ENCODE measurements at regions not wholly inside any gene's neighbourhood (a gene's known extent, or its start where the extent isn't known, plus 50 kb on each side); places are given as distances from the start of the nearest gene placed in this dataset.
"Not testable (repeated sequence)": the region's sequence is repeated elsewhere in the genome, so short reads cannot be mapped to it uniquely, and the experiment has no call there.

- H3K27ac Mint-ChIP-seq: no peak overlapping the region
- no peaks in the 10 kb centered on the region for H3K27me3 Mint-ChIP-seq
- no peak for ATAC-seq
- CTCF ChIA-PET: no interaction called here
- peaks cover 2% of the 10 kb centered on the region for H3K9me3 Mint-ChIP-seq (ENCODE audit: low read depth)
- no peak for DNase-seq
- H3K4me3 Mint-ChIP-seq: no peak overlapping the region
- no peaks in the 10 kb centered on the region for H3K36me3 Mint-ChIP-seq
- no peaks in the 10 kb centered on the region for H3K4me1 Mint-ChIP-seq
Observed at GRCh38 chr4:104616401-104616820, 121.7 kb upstream of the CXXC4 start.

GRCh38 chr4:104625706-104626105 lies 131.0 kb upstream of the CXXC4 start:
- CTCF ChIA-PET: no interaction called here
- Mint-ChIP-seq H3K36me3 (no peaks in the 10 kb centered on the region), H3K27ac (no peak overlapping the region), H3K4me3 (no peak overlapping the region), H3K4me1 (no peaks in the 10 kb centered on the region), H3K27me3 (no peaks in the 10 kb centered on the region), H3K9me3 (ENCODE audit: low read depth) (no peaks in the 10 kb centered on the region)
- ATAC-seq (no peak), DNase-seq (no peak)

GRCh38 chr4:104629601-104630000 lies 134.9 kb upstream of the CXXC4 start:
- H3K27me3 Mint-ChIP-seq: no peaks in the 10 kb centered on the region
- no peaks in the 10 kb centered on the region for H3K4me1 Mint-ChIP-seq
- H3K36me3 Mint-ChIP-seq: no peaks in the 10 kb centered on the region
- CTCF ChIA-PET: no interaction called here
- H3K4me3 Mint-ChIP-seq: no peak overlapping the region
- ATAC-seq (no peak), DNase-seq (no peak)
- H3K27ac Mint-ChIP-seq: no peak overlapping the region
- H3K9me3 Mint-ChIP-seq (ENCODE audit: low read depth): no peaks in the 10 kb centered on the region

GRCh38 chr4:104630272-104630671 lies 135.6 kb upstream of the CXXC4 start:
- Mint-ChIP-seq H3K36me3 (no peaks in the 10 kb centered on the region), H3K4me3 (no peak overlapping the region), H3K27ac (no peak overlapping the region), H3K27me3 (no peaks in the 10 kb centered on the region), H3K9me3 (ENCODE audit: low read depth) (no peaks in the 10 kb centered on the region), H3K4me1 (no peaks in the 10 kb centered on the region)
- CTCF ChIA-PET: no interaction called here
- DNase-seq: no peak
- no peak for ATAC-seq

- Mint-ChIP-seq H3K36me3 (no peaks in the 10 kb centered on the region), H3K4me3 (no peak overlapping the region), H3K4me1 (no peaks in the 10 kb centered on the region), H3K9me3 (ENCODE audit: low read depth) (no peaks in the 10 kb centered on the region), H3K27ac (no peak overlapping the region), H3K27me3 (no peaks in the 10 kb centered on the region)
- ATAC-seq (no peak), DNase-seq (no peak)
- CTCF ChIA-PET: no interaction called here
Observed at GRCh38 chr4:104631000-104631399, 136.3 kb upstream of the CXXC4 start.

GRCh38 chr4:104641418-104641817 lies 146.7 kb upstream of the CXXC4 start:
- CTCF ChIA-PET: no interaction called here
- H3K4me1 Mint-ChIP-seq: no peaks in the 10 kb centered on the region
- no peaks in the 10 kb centered on the region for H3K27me3 Mint-ChIP-seq
- no peaks in the 10 kb centered on the region for H3K9me3 Mint-ChIP-seq (ENCODE audit: low read depth)
- H3K27ac Mint-ChIP-seq: no peak overlapping the region
- DNase-seq (no peak), ATAC-seq (no peak)
- H3K4me3 Mint-ChIP-seq: no peak overlapping the region
- no peaks in the 10 kb centered on the region for H3K36me3 Mint-ChIP-seq

GRCh38 chr4:104642521-104642920 lies 147.8 kb upstream of the CXXC4 start:
- Mint-ChIP-seq H3K27me3 (no peaks in the 10 kb centered on the region), H3K36me3 (no peaks in the 10 kb centered on the region), H3K27ac (no peak overlapping the region), H3K4me1 (no peaks in the 10 kb centered on the region), H3K9me3 (ENCODE audit: low read depth) (no peaks in the 10 kb centered on the region), H3K4me3 (no peak overlapping the region)
- no peak for ATAC-seq
- DNase-seq: no peak
- CTCF ChIA-PET: no interaction called here

- Mint-ChIP-seq H3K4me3 (no peak overlapping the region), H3K27me3 (no peaks in the 10 kb centered on the region), H3K9me3 (ENCODE audit: low read depth) (no peaks in the 10 kb centered on the region), H3K27ac (no peak overlapping the region), H3K36me3 (no peaks in the 10 kb centered on the region), H3K4me1 (no peaks in the 10 kb centered on the region)
- ATAC-seq (no peak), DNase-seq (no peak)
- CTCF ChIA-PET: no interaction called here
Observed at GRCh38 chr4:104643805-104644204, 149.1 kb upstream of the CXXC4 start.

- no peak overlapping the region for H3K4me3 Mint-ChIP-seq
- no peaks in the 10 kb centered on the region for H3K27me3 Mint-ChIP-seq
- ATAC-seq (no peak), DNase-seq (no peak)
- no peak overlapping the region for H3K27ac Mint-ChIP-seq
- H3K9me3 Mint-ChIP-seq (ENCODE audit: low read depth): peaks cover 4% of the 10 kb centered on the region
- H3K36me3 Mint-ChIP-seq: no peaks in the 10 kb centered on the region
- CTCF ChIA-PET: no interaction called here
- H3K4me1 Mint-ChIP-seq: no peaks in the 10 kb centered on the region
Observed at GRCh38 chr4:104649631-104650030, 154.9 kb upstream of the CXXC4 start.

- H3K27ac Mint-ChIP-seq; ATAC-seq; H3K36me3 Mint-ChIP-seq; DNase-seq; H3K9me3 Mint-ChIP-seq (ENCODE audit: low read depth); H3K4me3 Mint-ChIP-seq; H3K4me1 Mint-ChIP-seq; CTCF ChIA-PET; H3K27me3 Mint-ChIP-seq: not testable (repeated sequence)
Observed at GRCh38 chr4:104662269-104662668, 167.6 kb upstream of the CXXC4 start.

GRCh38 chr4:104677116-104677515 lies 182.4 kb upstream of the CXXC4 start:
- no peak overlapping the region for H3K4me3 Mint-ChIP-seq
- no peaks in the 10 kb centered on the region for H3K4me1 Mint-ChIP-seq
- H3K27ac Mint-ChIP-seq: no peak overlapping the region
- no peaks in the 10 kb centered on the region for H3K9me3 Mint-ChIP-seq (ENCODE audit: low read depth)
- DNase-seq (no peak), ATAC-seq (no peak)
- no peaks in the 10 kb centered on the region for H3K27me3 Mint-ChIP-seq
- CTCF ChIA-PET: no interaction called here
- H3K36me3 Mint-ChIP-seq: no peaks in the 10 kb centered on the region

GRCh38 chr4:104682311-104682710 lies 187.6 kb upstream of the CXXC4 start:
- Mint-ChIP-seq H3K9me3 (ENCODE audit: low read depth) (no peaks in the 10 kb centered on the region), H3K4me3 (no peak overlapping the region), H3K27me3 (no peaks in the 10 kb centered on the region), H3K36me3 (no peaks in the 10 kb centered on the region), H3K4me1 (no peaks in the 10 kb centered on the region), H3K27ac (no peak overlapping the region)
- ATAC-seq (no peak), DNase-seq (no peak)
- CTCF ChIA-PET: no interaction called here

GRCh38 chr4:104693601-104694201 lies 199.0 kb upstream of the CXXC4 start:
- Mint-ChIP-seq H3K4me3 (no peak overlapping the region), H3K4me1 (no peaks in the 10 kb centered on the region), H3K27me3 (no peaks in the 10 kb centered on the region), H3K27ac (no peak overlapping the region), H3K9me3 (ENCODE audit: low read depth) (peaks cover 5% of the 10 kb centered on the region), H3K36me3 (no peaks in the 10 kb centered on the region)
- ATAC-seq (no peak), DNase-seq (no peak)
- CTCF ChIA-PET: no interaction called here

GRCh38 chr4:104716584-104716983 lies 221.9 kb upstream of the CXXC4 start:
- Mint-ChIP-seq H3K4me1 (no peaks in the 10 kb centered on the region), H3K36me3 (no peaks in the 10 kb centered on the region), H3K27me3 (no peaks in the 10 kb centered on the region), H3K4me3 (no peak overlapping the region), H3K27ac (no peak overlapping the region), H3K9me3 (ENCODE audit: low read depth) (peaks cover 2% of the 10 kb centered on the region)
- DNase-seq: no peak
- no peak for ATAC-seq
- CTCF ChIA-PET: no interaction called here

GRCh38 chr4:104719539-104720230 lies 225.0 kb upstream of the CXXC4 start:
- Mint-ChIP-seq H3K36me3 (no peaks in the 10 kb centered on the region), H3K27me3 (no peaks in the 10 kb centered on the region), H3K27ac (no peak overlapping the region), H3K4me3 (no peak overlapping the region), H3K4me1 (no peaks in the 10 kb centered on the region), H3K9me3 (ENCODE audit: low read depth) (no peaks in the 10 kb centered on the region)
- CTCF ChIA-PET: no interaction called here
- DNase-seq: no peak
- ATAC-seq: no peak
